Daoy (cell line): ENCODE measurements at regions not wholly inside any gene's neighbourhood (a gene's known extent, or its start where the extent isn't known, plus 50 kb on each side); places are given as distances from the start of the nearest gene placed in this dataset.

Experiments
- DNase-seq: peaks from one replicate; pipeline ENCODE4 v3.0.0-alpha.2; 2015; ENCODE audit warnings: low read depth

GRCh38 chr9:90948156-90948555 lies 146.5 kb downstream of the SYK start:
- no peak for DNase-seq

GRCh38 chr9:90950600-90950999 lies 149.0 kb downstream of the SYK start:
- no peak for DNase-seq

- no peak for DNase-seq
These were observed 151.6 kb downstream of the SYK start for GRCh38 chr9:90953200-90953599.

GRCh38 chr9:90953805-90954204 lies 152.2 kb downstream of the SYK start:
- no peak for DNase-seq

- DNase-seq = peak; percentile 24
These were observed 154.6 kb downstream of the SYK start for GRCh38 chr9:90956026-90956810.

- DNase-seq = no peak
These were observed 156.7 kb downstream of the SYK start for GRCh38 chr9:90958328-90958727.

GRCh38 chr9:90960941-90961340 lies 159.3 kb downstream of the SYK start:
- DNase-seq = no peak

GRCh38 chr9:90961375-90961774 lies 159.8 kb downstream of the SYK start:
- DNase-seq = peak; percentile 65

- DNase-seq = no peak
These were observed 162.7 kb downstream of the SYK start for GRCh38 chr9:90964101-90965020.

GRCh38 chr9:90965226-90966030 lies 163.8 kb downstream of the SYK start:
- DNase-seq = no peak

GRCh38 chr9:90966031-90966290 lies 164.3 kb downstream of the SYK start:
- no peak for DNase-seq

- DNase-seq = peak; percentile 30
These were observed 165.0 kb downstream of the SYK start for GRCh38 chr9:90966480-90967144.

GRCh38 chr9:90967145-90967538 lies 165.5 kb downstream of the SYK start:
- DNase-seq = no peak

GRCh38 chr9:90969021-90969675 lies 167.5 kb downstream of the SYK start:
- no peak for DNase-seq

GRCh38 chr9:90970608-90971007 lies 169.0 kb downstream of the SYK start:
- DNase-seq = peak; percentile 53

- no peak for DNase-seq
These were observed 170.4 kb downstream of the SYK start for GRCh38 chr9:90972057-90972456.

- no peak for DNase-seq
These were observed 172.4 kb downstream of the SYK start for GRCh38 chr9:90974016-90974415.

- no peak for DNase-seq
These were observed 173.1 kb downstream of the SYK start for GRCh38 chr9:90974643-90975245.

GRCh38 chr9:90975781-90976538 lies 174.3 kb downstream of the SYK start:
- DNase-seq = no peak

- peak; percentile 63 for DNase-seq
These were observed 177.5 kb downstream of the SYK start for GRCh38 chr9:90979138-90979551.
